ENCODE measurements at regions not wholly inside any gene's neighbourhood (a gene's known extent, or its start where the extent isn't known, plus 50 kb on each side); places are given as distances from the start of the nearest gene placed in this dataset.

GRCh38 chr10:28442403-28442802 is 90.5 kb upstream of the WAC start:
- Histone ChIP-seq H3K36me3 (ENCODE audit: insufficient read depth in 1 of 2, low read depth in 1 of 2) (no peaks in the 10 kb centered on the region), H3K27me3 (ENCODE audit: insufficient read depth in 3 of 3, low read length in 2 of 3) (no peaks in the 10 kb centered on the region), H3K9me3 (no peaks in the 10 kb centered on the region), H3K27ac (no peak overlapping the region), H3K4me3 (no peak overlapping the region), H3K4me1 (no peaks in the 10 kb centered on the region)
- TF ChIP-seq CTCF (IDR thresholded peaks at IDR 0.05) = no peak
- 76 to 94% (median 79%) methylated on average over 3 of the region's 3 CpGs for WGBS, 3 donors
- DNase-seq = no peak
- no peak for ATAC-seq
- intact Hi-C loops (cut with DNase I) = no loop called here

GRCh38 chr10:28444031-28444430 is 88.9 kb upstream of the WAC start:
- H3K27ac ChIP-seq = no peak overlapping the region
- no peak for TF ChIP-seq CTCF (IDR thresholded peaks at IDR 0.05)
- H3K4me1 ChIP-seq = no peaks in the 10 kb centered on the region
- ATAC-seq (no peak), DNase-seq (no peak)
- intact Hi-C loops (cut with DNase I) = no loop called here
- H3K27me3 ChIP-seq (ENCODE audit: insufficient read depth in 3 of 3, low read length in 2 of 3) = peaks cover 0 to 2% (median 0%) of the 10 kb centered on the region in 3 donors
- 74 to 77% (median 75%) methylated on average over 3 of the region's 3 CpGs for WGBS, 3 donors
- no peaks in the 10 kb centered on the region for H3K9me3 ChIP-seq
- H3K4me3 ChIP-seq = no peak overlapping the region
- H3K36me3 ChIP-seq (ENCODE audit: insufficient read depth in 1 of 2, low read depth in 1 of 2) = no peaks in the 10 kb centered on the region

- H3K9me3 ChIP-seq = no peaks in the 10 kb centered on the region
- 57 to 60% (median 59%) methylated on average over 6 of the region's 6 CpGs for WGBS, 3 donors
- intact Hi-C loops (cut with DNase I) = no loop called here
Measured at GRCh38 chr10:28445516-28445915, 87.4 kb upstream of the WAC start.

GRCh38 chr10:28449382-28449781 is 83.5 kb upstream of the WAC start:
- DNase-seq = no peak
- Histone ChIP-seq H3K27ac (no peak overlapping the region), H3K4me3 (no peak overlapping the region), H3K4me1 (no peaks in the 10 kb centered on the region), H3K27me3 (ENCODE audit: insufficient read depth in 3 of 3, low read length in 2 of 3) (peaks cover 0 to 4% (median 2%) of the 10 kb centered on the region in 3 donors), H3K9me3 (peaks cover 7% of the 10 kb centered on the region), H3K36me3 (ENCODE audit: insufficient read depth in 1 of 2, low read depth in 1 of 2) (no peaks in the 10 kb centered on the region)
- intact Hi-C loops (cut with DNase I) = no loop called here
- TF ChIP-seq CTCF (IDR thresholded peaks at IDR 0.05) = no peak
- WGBS, 3 donors = 43 to 62% (median 54%) methylated on average over 1 of the region's 1 CpG
- ATAC-seq = no peak

More at GRCh38 chr10:28445516-28445915, 87.4 kb upstream of the WAC start:
- H3K27me3 ChIP-seq (ENCODE audit: insufficient read depth in 3 of 3, low read length in 2 of 3) = peaks cover 0 to 2% (median 0%) of the 10 kb centered on the region in 3 donors
- TF ChIP-seq CTCF (IDR thresholded peaks at IDR 0.05) = no peak
- no peak overlapping the region for H3K27ac ChIP-seq
- ATAC-seq (no peak), DNase-seq (no peak)
- H3K4me3 ChIP-seq = no peak overlapping the region
- no peaks in the 10 kb centered on the region for H3K4me1 ChIP-seq
- no peaks in the 10 kb centered on the region for H3K36me3 ChIP-seq (ENCODE audit: insufficient read depth in 1 of 2, low read depth in 1 of 2)

- H3K36me3 ChIP-seq (ENCODE audit: insufficient read depth in 1 of 2, low read depth in 1 of 2) = no peaks in the 10 kb centered on the region
- no peak overlapping the region for H3K27ac ChIP-seq
- TF ChIP-seq CTCF (IDR thresholded peaks at IDR 0.05) = no peak
- ATAC-seq (no peak), DNase-seq (no peak)
- no peak overlapping the region for H3K4me3 ChIP-seq
- H3K27me3 ChIP-seq (ENCODE audit: insufficient read depth in 3 of 3, low read length in 2 of 3) = peaks cover 0 to 4% (median 2%) of the 10 kb centered on the region in 3 donors
- no peaks in the 10 kb centered on the region for H3K4me1 ChIP-seq
- peaks cover 7% of the 10 kb centered on the region for H3K9me3 ChIP-seq
- intact Hi-C loops (cut with DNase I) = no loop called here
- WGBS, 3 donors = 58 to 82% (median 75%) methylated on average over 1 of the region's 1 CpG
Measured at GRCh38 chr10:28449926-28450325, 83.0 kb upstream of the WAC start.
